Upper lobe of left lung (tissue), 4 donors: ENCODE measurements at regions not wholly inside any gene's neighbourhood (a gene's known extent, or its start where the extent isn't known, plus 50 kb on each side); places are given as distances from the start of the nearest gene placed in this dataset.

Source experiments
- POLR2A ChIP-seq, 4 donors: fragments of 450-650 bp; IDR thresholded peaks; one replicate each; pipeline ENCODE4 v1.5.1; 2016 to 2017; ENCODE audit warnings: antibody characterized with exemption in 4 of 4, mild to moderate bottlenecking in 2 of 4
- TF ChIP-seq, protein P1 (sequence below), 6 experiments: fragments of 450-650 bp in 4 of 6; fragments of 200-600 bp in 2 of 6; sonication (generic) in 2 of 6; IDR thresholded peaks; one replicate each; pipeline ENCODE4 v1.5.1; 2016 to 2019; ENCODE audit warnings: antibody characterized with exemption in 6 of 6

DNA sequence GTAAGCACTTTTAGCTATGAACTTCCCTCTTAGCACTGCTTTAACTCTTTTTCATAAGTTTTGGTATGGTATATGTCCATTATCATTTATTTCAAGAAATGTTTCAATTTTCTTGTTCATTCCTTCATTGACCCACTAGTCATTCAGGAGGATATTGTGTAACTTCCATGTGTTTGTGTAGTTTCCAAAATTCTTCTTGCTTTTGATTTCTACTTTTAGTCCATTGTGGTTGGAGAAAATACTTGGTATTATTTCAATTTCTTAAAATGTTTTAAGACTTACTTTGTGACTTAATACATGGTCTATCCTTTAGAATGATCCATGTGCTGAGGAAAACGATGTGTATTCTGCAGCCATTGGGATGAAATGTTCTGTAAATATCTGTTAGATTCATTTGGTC lies 176.5 kb downstream of the CENPW start:
- TF ChIP-seq, protein P1, sequence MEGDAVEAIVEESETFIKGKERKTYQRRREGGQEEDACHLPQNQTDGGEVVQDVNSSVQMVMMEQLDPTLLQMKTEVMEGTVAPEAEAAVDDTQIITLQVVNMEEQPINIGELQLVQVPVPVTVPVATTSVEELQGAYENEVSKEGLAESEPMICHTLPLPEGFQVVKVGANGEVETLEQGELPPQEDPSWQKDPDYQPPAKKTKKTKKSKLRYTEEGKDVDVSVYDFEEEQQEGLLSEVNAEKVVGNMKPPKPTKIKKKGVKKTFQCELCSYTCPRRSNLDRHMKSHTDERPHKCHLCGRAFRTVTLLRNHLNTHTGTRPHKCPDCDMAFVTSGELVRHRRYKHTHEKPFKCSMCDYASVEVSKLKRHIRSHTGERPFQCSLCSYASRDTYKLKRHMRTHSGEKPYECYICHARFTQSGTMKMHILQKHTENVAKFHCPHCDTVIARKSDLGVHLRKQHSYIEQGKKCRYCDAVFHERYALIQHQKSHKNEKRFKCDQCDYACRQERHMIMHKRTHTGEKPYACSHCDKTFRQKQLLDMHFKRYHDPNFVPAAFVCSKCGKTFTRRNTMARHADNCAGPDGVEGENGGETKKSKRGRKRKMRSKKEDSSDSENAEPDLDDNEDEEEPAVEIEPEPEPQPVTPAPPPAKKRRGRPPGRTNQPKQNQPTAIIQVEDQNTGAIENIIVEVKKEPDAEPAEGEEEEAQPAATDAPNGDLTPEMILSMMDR (IDR thresholded peaks at IDR 0.05): no peak
- TF ChIP-seq POLR2A (IDR thresholded peaks at IDR 0.05): no peak
